GM18909 (cell line): ENCODE measurements at regions not wholly inside any gene's neighbourhood (a gene's known extent, or its start where the extent isn't known, plus 50 kb on each side); places are given as distances from the start of the nearest gene placed in this dataset.

Experiments used
- ATAC-seq: cut with Tn5 transposase; IDR thresholded peaks from one replicate; pipeline ENCODE4 v1.9.1; 2021; ENCODE audit warnings: mild to moderate bottlenecking; ENCODE audit not compliant: unreplicated experiment, poor library complexity

- no peak for ATAC-seq
Measured at GRCh38 chr6:12221856-12222255, 68.3 kb upstream of the EDN1 start.

- ATAC-seq, result no peak
Measured at GRCh38 chr6:12222405-12223366, 67.5 kb upstream of the EDN1 start.

- ATAC-seq, result no peak
Measured at GRCh38 chr6:12223383-12223782, 66.8 kb upstream of the EDN1 start.

- ATAC-seq, result no peak
Measured at GRCh38 chr6:12224251-12224650, 65.9 kb upstream of the EDN1 start.

- ATAC-seq, result no peak
Measured at GRCh38 chr6:12228447-12229146, 61.6 kb upstream of the EDN1 start.

- no peak for ATAC-seq
Measured at GRCh38 chr6:12229332-12229731, 60.8 kb upstream of the EDN1 start.

- ATAC-seq, result no peak
Measured at GRCh38 chr6:12230523-12230922, 59.6 kb upstream of the EDN1 start.

- ATAC-seq, result peak; percentile 61
Measured at GRCh38 chr6:12232339-12232738, 57.8 kb upstream of the EDN1 start.

GRCh38 chr6:12232821-12233220, 57.3 kb upstream of the EDN1 start:
- no peak for ATAC-seq

- peak; percentile 60 for ATAC-seq
Measured at GRCh38 chr6:12233693-12234571, 56.2 kb upstream of the EDN1 start.

GRCh38 chr6:12235341-12235740, 54.8 kb upstream of the EDN1 start:
- no peak for ATAC-seq

- ATAC-seq, result no peak
Measured at GRCh38 chr6:12238219-12238618, 51.9 kb upstream of the EDN1 start.
